Prostate gland (tissue), 2 donors: ENCODE measurements at regions not wholly inside any gene's neighbourhood (a gene's known extent, or its start where the extent isn't known, plus 50 kb on each side); places are given as distances from the start of the nearest gene placed in this dataset.

Source experiments
- POLR2A ChIP-seq: fragments of 450-650 bp; IDR thresholded peaks from one replicate; pipeline ENCODE4 v1.6.1; 2016; ENCODE audit warnings: antibody characterized with exemption, mild to moderate bottlenecking
- POLR2AphosphoS5 ChIP-seq: sonication (generic); formaldehyde crosslinking; IDR thresholded peaks from one replicate; pipeline ENCODE4 v1.6.1; 2017; ENCODE audit warnings: antibody characterized with exemption
- TF ChIP-seq, protein P1 (sequence below), 4 experiments: fragments of 200-600 bp in 2 of 4; fragments of 450-650 bp in 2 of 4; sonication (generic) in 2 of 4; IDR thresholded peaks; 1 replicate in 3 of 4; 2 replicates in 1 of 4; pipeline ENCODE4 v1.5.1; 2016 to 2019; ENCODE audit warnings: antibody characterized with exemption in 4 of 4, mild to moderate bottlenecking in 2 of 4, moderate library complexity in 2 of 4

DNA sequence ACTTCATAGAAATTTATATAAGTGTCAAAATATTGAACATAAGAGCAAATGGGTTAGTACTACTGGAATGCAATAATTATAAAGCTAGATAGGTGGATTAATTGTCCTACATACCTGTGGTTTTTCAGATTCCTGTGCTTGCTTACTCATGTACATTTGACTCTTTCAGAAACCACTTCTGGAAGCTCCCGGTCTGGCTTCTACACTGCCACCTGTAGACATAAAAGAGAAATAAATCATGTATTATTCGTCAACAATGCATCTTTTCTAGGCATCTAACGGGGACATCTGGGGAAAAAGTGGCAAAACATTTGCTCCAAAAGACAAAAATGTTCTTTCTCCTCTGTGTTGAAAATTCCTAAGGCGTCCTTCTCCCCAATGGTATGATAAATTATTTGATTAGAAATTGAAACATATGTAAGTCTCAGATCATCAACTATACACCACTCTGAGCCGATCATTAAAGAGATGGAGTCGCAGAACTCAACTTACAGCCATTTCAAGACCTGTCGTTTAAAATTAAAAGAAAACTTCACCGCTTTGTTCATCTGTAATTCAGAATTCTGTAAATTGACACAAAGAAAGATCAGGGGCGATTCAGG is 648.7 kb upstream of the DIPK2B start:
- TF ChIP-seq POLR2AphosphoS5 (peak; percentile 39), POLR2A (no peak)
- TF ChIP-seq, protein P1, sequence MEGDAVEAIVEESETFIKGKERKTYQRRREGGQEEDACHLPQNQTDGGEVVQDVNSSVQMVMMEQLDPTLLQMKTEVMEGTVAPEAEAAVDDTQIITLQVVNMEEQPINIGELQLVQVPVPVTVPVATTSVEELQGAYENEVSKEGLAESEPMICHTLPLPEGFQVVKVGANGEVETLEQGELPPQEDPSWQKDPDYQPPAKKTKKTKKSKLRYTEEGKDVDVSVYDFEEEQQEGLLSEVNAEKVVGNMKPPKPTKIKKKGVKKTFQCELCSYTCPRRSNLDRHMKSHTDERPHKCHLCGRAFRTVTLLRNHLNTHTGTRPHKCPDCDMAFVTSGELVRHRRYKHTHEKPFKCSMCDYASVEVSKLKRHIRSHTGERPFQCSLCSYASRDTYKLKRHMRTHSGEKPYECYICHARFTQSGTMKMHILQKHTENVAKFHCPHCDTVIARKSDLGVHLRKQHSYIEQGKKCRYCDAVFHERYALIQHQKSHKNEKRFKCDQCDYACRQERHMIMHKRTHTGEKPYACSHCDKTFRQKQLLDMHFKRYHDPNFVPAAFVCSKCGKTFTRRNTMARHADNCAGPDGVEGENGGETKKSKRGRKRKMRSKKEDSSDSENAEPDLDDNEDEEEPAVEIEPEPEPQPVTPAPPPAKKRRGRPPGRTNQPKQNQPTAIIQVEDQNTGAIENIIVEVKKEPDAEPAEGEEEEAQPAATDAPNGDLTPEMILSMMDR (IDR thresholded peaks at IDR 0.05), result peak in 2 of 4 experiments; percentile 24 to 29
